ENCODE measurements at regions not wholly inside any gene's neighbourhood (a gene's known extent, or its start where the extent isn't known, plus 50 kb on each side); places are given as distances from the start of the nearest gene placed in this dataset.

DNA sequence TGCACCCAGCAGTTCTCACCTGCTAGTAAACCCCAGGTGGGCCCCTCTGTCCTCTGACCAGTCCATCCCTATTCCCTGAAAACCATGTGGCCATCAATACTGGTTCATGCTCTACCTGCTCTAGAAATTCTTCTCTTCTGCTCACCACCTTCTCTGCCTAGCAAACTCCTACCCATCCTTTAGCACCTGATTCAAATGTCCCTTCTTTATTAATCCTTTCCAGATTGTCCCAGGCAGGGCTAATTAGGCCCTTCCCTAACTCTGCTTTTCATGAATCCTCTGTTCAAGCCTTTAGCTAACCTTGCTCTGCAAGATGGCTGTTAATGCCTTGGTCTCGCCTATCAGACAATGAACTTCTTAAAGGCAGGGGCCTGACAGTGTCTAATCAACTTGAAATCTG lies 62.1 kb upstream of the TRABD2B start:
- TF ChIP-seq, protein P1, sequence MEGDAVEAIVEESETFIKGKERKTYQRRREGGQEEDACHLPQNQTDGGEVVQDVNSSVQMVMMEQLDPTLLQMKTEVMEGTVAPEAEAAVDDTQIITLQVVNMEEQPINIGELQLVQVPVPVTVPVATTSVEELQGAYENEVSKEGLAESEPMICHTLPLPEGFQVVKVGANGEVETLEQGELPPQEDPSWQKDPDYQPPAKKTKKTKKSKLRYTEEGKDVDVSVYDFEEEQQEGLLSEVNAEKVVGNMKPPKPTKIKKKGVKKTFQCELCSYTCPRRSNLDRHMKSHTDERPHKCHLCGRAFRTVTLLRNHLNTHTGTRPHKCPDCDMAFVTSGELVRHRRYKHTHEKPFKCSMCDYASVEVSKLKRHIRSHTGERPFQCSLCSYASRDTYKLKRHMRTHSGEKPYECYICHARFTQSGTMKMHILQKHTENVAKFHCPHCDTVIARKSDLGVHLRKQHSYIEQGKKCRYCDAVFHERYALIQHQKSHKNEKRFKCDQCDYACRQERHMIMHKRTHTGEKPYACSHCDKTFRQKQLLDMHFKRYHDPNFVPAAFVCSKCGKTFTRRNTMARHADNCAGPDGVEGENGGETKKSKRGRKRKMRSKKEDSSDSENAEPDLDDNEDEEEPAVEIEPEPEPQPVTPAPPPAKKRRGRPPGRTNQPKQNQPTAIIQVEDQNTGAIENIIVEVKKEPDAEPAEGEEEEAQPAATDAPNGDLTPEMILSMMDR (IDR thresholded peaks at IDR 0.05): no peak
- no peak for TF ChIP-seq EP300 (IDR thresholded peaks at IDR 0.05)
